Ovary (tissue), 7 donors: ENCODE measurements at regions not wholly inside any gene's neighbourhood (a gene's known extent, or its start where the extent isn't known, plus 50 kb on each side); places are given as distances from the start of the nearest gene placed in this dataset.

ENCODE experiments used
- DNase-seq, 5 donors: peaks; one replicate each; pipeline ENCODE4 v3.0.0-alpha.2; 2019 to 2020
- H3K27ac ChIP-seq, 2 donors: fragments of 200-600 bp; one replicate each; pipeline versions ENCODE4 v1.5.1 to v1.8.0; 2019 to 2022
- H3K27me3 ChIP-seq: fragments of 200-600 bp; one replicate; pipeline ENCODE4 v1.8.0; 2022
- H3K36me3 ChIP-seq: fragments of 200-600 bp; sonication (generic); one replicate; pipeline ENCODE4 v1.5.1; 2019
- H3K4me1 ChIP-seq: one replicate; pipeline ENCODE4 v1.8.1; 2013; ENCODE audit warnings: mild to moderate bottlenecking, moderate library complexity; ENCODE audit not compliant: insufficient read depth
- H3K4me3 ChIP-seq: fragments of 200-600 bp; sonication (generic); one replicate; pipeline ENCODE4 v1.5.1; 2017
- H3K9me3 ChIP-seq, 2 donors: fragments of 200-600 bp in 1 of 2; sonication (generic) in 1 of 2; one replicate each; pipeline versions ENCODE4 v1.5.1 to v1.8.1; 2013 to 2019; ENCODE audit warnings: mild to moderate bottlenecking in 1 of 2, moderate library complexity in 1 of 2
- CTCF ChIP-seq, 3 donors: fragments of 450-650 bp in 2 of 3; fragments of 200-600 bp in 1 of 3; IDR thresholded peaks; one replicate each; pipeline versions ENCODE4 v1.5.1 to v1.8.0; 2016 to 2022; ENCODE audit warnings: antibody characterized with exemption in 3 of 3, mild to moderate bottlenecking in 1 of 3
- EP300 ChIP-seq: sonication (generic); formaldehyde crosslinking; IDR thresholded peaks from one replicate; pipeline ENCODE4 v1.6.1; 2017; ENCODE audit warnings: antibody characterized with exemption
- POLR2A ChIP-seq: fragments of 450-650 bp; IDR thresholded peaks from one replicate; pipeline ENCODE4 v1.6.1; 2017; ENCODE audit warnings: antibody characterized with exemption, mild to moderate bottlenecking, moderate library complexity
- WGBS, 3 donors: extraction: QIAGEN DNeasy Blood & Tissue Kit in 1 of 3; methylation state at CpG; one replicate each; pipeline versions ENCODE4 v1.1.5 to v1.1.7; 2013 to 2017; 5-methylcytosine and 5-hydroxymethylcytosine counted together
- intact Hi-C, 4 donors: fragments of 100-400 bp; cut with DNase I; formaldehyde crosslinking; loops; one replicate each; pipeline versions ENCODE4 v1.11.0 to v1.15.1; 2022 to 2023
- donor health status: DM: no; HTN: no; CAD: no; lungs with moderate emphysema.
- donor health status: DM: no; HTN: no; CAD: no.
- donor health status: Bipolar disorder and iron deficiency.
- donor health status: DM: no; HTN: no; CAD: no.
- donor health status: DM: yes; HTN: yes; CAD: no.

DNA sequence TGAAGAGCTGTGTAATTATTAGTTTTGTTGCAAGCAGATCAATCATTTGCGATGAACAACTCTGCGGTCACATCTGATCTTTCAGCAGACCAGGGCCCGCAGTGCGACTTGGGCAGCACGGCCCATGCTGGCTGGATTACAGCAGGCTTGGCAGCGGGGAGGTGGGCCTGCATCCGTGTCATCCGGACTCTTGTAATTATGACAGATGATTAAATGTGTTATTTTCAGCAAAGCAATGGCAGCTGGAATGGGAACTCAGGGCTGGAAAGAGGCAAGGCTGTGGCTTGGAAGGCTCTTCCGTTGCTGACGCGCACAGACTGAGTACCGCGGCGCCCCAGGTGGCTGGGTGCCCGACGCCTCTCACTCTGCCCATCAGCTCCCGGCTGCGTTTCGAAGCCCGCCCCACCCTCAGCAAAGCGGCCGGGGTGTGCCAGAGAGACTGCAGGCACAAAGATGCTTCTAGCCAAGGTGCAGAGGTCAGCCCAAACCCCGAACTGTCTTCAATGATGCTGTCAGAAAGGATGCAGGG is 397.4 kb upstream of the SALL3 start:
- TF ChIP-seq EP300 = no peak
- no peak for TF ChIP-seq CTCF (IDR thresholded peaks at IDR 0.05)
- TF ChIP-seq POLR2A = no peak
- Histone ChIP-seq H3K36me3 (no peaks in the 10 kb centered on the region), H3K27me3 (no peaks in the 10 kb centered on the region), H3K9me3 (no peaks in the 10 kb centered on the region), H3K4me1 (no peaks in the 10 kb centered on the region), H3K4me3 (no peak overlapping the region), H3K27ac (no peak overlapping the region)
- intact Hi-C loops = no loop called here
- 88 to 90% (median 90%) methylated on average over 23 of the region's 23 CpGs for WGBS, 3 donors
- DNase-seq = no peak

DNA sequence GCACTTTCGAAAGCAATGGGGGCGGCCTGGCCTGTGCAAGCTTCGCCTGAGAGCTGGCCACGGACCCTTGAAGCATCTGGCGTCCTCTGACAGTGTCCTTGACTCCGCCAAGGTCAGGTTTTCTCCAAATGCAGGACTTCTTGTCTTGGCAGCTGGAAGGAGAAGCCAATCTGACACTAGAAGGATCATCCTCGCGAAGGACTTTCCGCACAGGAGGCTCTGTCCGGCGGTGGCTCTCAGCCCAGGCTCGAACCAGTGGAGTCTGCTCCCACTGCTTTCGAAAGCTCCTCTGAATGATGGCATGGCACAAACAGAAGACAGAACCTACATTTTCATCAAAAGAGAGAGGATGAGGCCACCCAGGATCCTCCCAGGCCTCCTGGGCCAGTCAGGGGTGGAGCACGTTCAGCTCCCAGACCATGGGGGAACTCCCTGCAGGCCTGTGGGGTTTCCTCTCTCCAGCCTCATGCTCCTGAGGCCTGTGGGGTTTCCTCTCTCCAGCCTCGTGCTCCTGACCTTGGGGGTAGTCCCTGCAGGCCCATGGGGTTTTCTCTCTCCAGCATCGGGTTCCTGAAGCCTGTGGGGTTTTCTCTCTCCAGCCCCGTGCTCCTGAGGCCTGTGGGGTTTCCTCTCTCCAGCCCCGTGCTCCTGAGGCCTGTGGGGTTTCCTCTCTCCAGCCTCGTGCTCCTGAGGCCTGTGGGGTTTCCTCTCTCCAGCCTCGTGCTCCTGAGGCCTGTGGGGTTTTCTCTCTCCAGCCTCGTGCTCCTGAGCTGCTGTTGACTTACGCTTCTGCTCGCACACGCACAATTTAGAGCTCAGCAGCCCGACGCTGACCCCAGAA is 396.5 kb upstream of the SALL3 start:
- H3K27me3 ChIP-seq = no peaks in the 10 kb centered on the region
- H3K4me3 ChIP-seq = no peak overlapping the region
- no peak for DNase-seq
- intact Hi-C loops = no loop called here
- no peak overlapping the region for H3K27ac ChIP-seq
- H3K4me1 ChIP-seq = no peaks in the 10 kb centered on the region
- no peak for TF ChIP-seq POLR2A
- WGBS, 3 donors = 71 to 74% (median 74%) methylated on average over 26 of the region's 26 CpGs
- no peaks in the 10 kb centered on the region for H3K9me3 ChIP-seq
- no peaks in the 10 kb centered on the region for H3K36me3 ChIP-seq

DNA sequence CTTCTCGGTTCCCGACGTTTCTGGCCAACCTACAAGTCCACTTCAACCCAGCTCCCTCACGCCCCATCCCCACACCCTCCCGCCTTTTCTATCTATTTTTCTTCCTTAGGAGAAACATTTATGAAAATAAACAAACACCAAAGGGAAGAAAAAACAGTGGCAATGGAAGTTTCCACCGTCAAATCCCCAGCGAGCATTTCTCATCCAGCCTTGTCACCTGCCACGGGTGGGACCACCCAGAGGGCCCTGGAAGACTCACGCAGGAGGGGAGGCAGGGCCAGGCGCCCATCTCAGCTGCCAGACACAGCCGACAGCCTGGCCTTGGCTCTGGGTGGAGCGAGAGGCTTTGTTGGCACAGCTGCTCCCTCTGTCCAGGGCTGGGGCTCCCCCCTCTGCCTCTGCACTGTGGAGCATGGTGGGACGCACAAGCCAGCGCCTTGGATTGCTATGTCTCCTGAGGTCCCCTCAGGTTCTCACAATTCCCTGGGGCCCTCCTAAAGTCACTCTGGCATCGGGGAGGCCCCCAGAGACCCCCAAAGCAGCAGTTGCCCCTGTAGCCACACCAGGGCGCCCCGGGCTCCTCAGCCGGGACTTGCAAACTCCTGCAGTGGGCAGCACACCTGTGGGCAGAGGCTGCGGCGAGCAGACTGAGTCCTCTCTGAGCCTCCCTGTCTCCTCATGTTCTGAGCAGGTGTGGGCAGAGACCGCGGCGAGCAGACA is 395.7 kb upstream of the SALL3 start:
- no peak for TF ChIP-seq POLR2A
- no peak for TF ChIP-seq EP300
- TF ChIP-seq CTCF (IDR thresholded peaks at IDR 0.05) = no peak
- no peaks in the 10 kb centered on the region for H3K9me3 ChIP-seq
- no peak for DNase-seq
- H3K4me1 ChIP-seq = no peaks in the 10 kb centered on the region
- intact Hi-C loops = no loop called here
- H3K36me3 ChIP-seq = no peaks in the 10 kb centered on the region
- H3K27me3 ChIP-seq = no peaks in the 10 kb centered on the region
- H3K27ac ChIP-seq = no peak overlapping the region
- WGBS, 3 donors = 81 to 86% (median 84%) methylated on average over 23 of the region's 23 CpGs
- H3K4me3 ChIP-seq = no peak overlapping the region

- no peak for DNase-seq
- TF ChIP-seq CTCF (IDR thresholded peaks at IDR 0.05) (no peak), EP300 (no peak), POLR2A (no peak)
- intact Hi-C loops = no loop called here
- no peaks in the 10 kb centered on the region for H3K36me3 ChIP-seq
- H3K27ac ChIP-seq = no peak overlapping the region
- no peak overlapping the region for H3K4me3 ChIP-seq
- 86 to 88% (median 86%) methylated on average over 19 of the region's 19 CpGs for WGBS, 3 donors
- H3K9me3 ChIP-seq = no peaks in the 10 kb centered on the region
- no peaks in the 10 kb centered on the region for H3K27me3 ChIP-seq
- H3K4me1 ChIP-seq = no peaks in the 10 kb centered on the region
These were observed 395.1 kb upstream of the SALL3 start for GRCh38 chr18:78584459-78585022.
